Psoas muscle (tissue), 7 donors: ENCODE measurements at regions not wholly inside any gene's neighbourhood (a gene's known extent, or its start where the extent isn't known, plus 50 kb on each side); places are given as distances from the start of the nearest gene placed in this dataset.

Source experiments
- ATAC-seq, 4 donors: fragments of 200-7000 bp; cut with Tn5 transposase; one replicate each; pipeline ENCODE4 v1.9.1; 2020; ENCODE audit warnings: moderate library complexity in 3 of 4, mild to moderate bottlenecking in 2 of 4
- DNase-seq, 2 donors: peaks; one replicate each; pipeline ENCODE4 v3.0.0-alpha.2; 2020
- H3K27ac ChIP-seq: fragments of 200-600 bp; one replicate; pipeline ENCODE4 v1.8.0; 2022
- H3K27me3 ChIP-seq, 3 donors: fragments of 200-600 bp in 1 of 3; one replicate each; pipeline versions ENCODE4 v1.6.1 to v1.8.0; 2013 to 2022; ENCODE audit warnings: low read length in 2 of 3, mild to moderate bottlenecking in 2 of 3, moderate library complexity in 1 of 3; ENCODE audit not compliant: insufficient read depth in 3 of 3
- H3K36me3 ChIP-seq, 2 donors: fragments of 200-600 bp in 1 of 2; one replicate each; pipeline versions ENCODE4 v1.6.1 to v1.8.0; 2013 to 2022; ENCODE audit warnings: low read depth in 1 of 2, mild to moderate bottlenecking in 1 of 2, moderate library complexity in 1 of 2; ENCODE audit not compliant: insufficient read depth in 1 of 2
- H3K4me1 ChIP-seq: fragments of 200-600 bp; one replicate; pipeline ENCODE4 v1.8.0; 2022
- H3K4me3 ChIP-seq: fragments of 200-600 bp; one replicate; pipeline ENCODE4 v1.8.0; 2022; ENCODE audit warnings: mild to moderate bottlenecking
- H3K9me3 ChIP-seq: fragments of 200-600 bp; one replicate; pipeline ENCODE4 v1.8.0; 2022
- WGBS, 3 donors: extraction: QIAGEN DNeasy Blood & Tissue Kit; methylation state at CpG; one replicate each; pipeline versions ENCODE4 v1.1.6 to v1.1.7; 2013; 5-methylcytosine and 5-hydroxymethylcytosine counted together
- intact Hi-C, 2 donors: fragments of 100-400 bp; cut with DNase I; formaldehyde crosslinking; loops; one replicate each; pipeline versions ENCODE4 v1.11.0 to v1.14.2; 2022
- TF ChIP-seq, protein P1 (sequence below): fragments of 200-600 bp; IDR thresholded peaks from one replicate; pipeline ENCODE4 v1.8.0; 2022; ENCODE audit warnings: antibody characterized with exemption
- donor health status: healthy with polysubstance abuse.
- donor health status: DM: no; HTN: no; CAD: no; lungs with moderate emphysema.
- donor health status: Bipolar disorder and iron deficiency.
- donor health status: healthy.
- donor health status: DM: yes; HTN: yes; CAD: no.
- donor health status: DM: no; HTN: no; CAD: no.
- donor health status: DM: yes; HTN: yes; CAD: no.

- H3K27ac ChIP-seq, result no peak overlapping the region
- TF ChIP-seq, protein P1, sequence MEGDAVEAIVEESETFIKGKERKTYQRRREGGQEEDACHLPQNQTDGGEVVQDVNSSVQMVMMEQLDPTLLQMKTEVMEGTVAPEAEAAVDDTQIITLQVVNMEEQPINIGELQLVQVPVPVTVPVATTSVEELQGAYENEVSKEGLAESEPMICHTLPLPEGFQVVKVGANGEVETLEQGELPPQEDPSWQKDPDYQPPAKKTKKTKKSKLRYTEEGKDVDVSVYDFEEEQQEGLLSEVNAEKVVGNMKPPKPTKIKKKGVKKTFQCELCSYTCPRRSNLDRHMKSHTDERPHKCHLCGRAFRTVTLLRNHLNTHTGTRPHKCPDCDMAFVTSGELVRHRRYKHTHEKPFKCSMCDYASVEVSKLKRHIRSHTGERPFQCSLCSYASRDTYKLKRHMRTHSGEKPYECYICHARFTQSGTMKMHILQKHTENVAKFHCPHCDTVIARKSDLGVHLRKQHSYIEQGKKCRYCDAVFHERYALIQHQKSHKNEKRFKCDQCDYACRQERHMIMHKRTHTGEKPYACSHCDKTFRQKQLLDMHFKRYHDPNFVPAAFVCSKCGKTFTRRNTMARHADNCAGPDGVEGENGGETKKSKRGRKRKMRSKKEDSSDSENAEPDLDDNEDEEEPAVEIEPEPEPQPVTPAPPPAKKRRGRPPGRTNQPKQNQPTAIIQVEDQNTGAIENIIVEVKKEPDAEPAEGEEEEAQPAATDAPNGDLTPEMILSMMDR, result no peak
- intact Hi-C loops, result no loop called here
Observed at GRCh38 chr10:123943307-123943706, 51.7 kb upstream of the CPXM2 start.

GRCh38 chr10:123942114-123942861 lies 50.7 kb upstream of the CPXM2 start:
- no peaks in the 10 kb centered on the region for H3K36me3 ChIP-seq
- H3K4me1 ChIP-seq, result no peaks in the 10 kb centered on the region
- intact Hi-C loops, result no loop called here
- 61 to 65% (median 63%) methylated on average over 11 of the region's 11 CpGs for WGBS, 3 donors
- no peak for DNase-seq
- H3K27ac ChIP-seq, result no peak overlapping the region
- ATAC-seq, result no peak
- TF ChIP-seq, protein P1, result no peak
- H3K4me3 ChIP-seq, result no peak overlapping the region
- no peaks in the 10 kb centered on the region for H3K9me3 ChIP-seq
- no peaks in the 10 kb centered on the region for H3K27me3 ChIP-seq

More at GRCh38 chr10:123943307-123943706, 51.7 kb upstream of the CPXM2 start:
- H3K4me1 ChIP-seq, result no peaks in the 10 kb centered on the region
- H3K27me3 ChIP-seq, result peaks cover 0 to 3% (median 0%) of the 10 kb centered on the region in 3 donors
- DNase-seq (no peak), ATAC-seq (no peak)
- WGBS, 3 donors, result 42 to 66% (median 49%) methylated on average over 3 of the region's 3 CpGs
- no peak overlapping the region for H3K4me3 ChIP-seq
- H3K36me3 ChIP-seq, result no peaks in the 10 kb centered on the region
- no peaks in the 10 kb centered on the region for H3K9me3 ChIP-seq
